HG02759 (cell line): ENCODE measurements at regions not wholly inside any gene's neighbourhood (a gene's known extent, or its start where the extent isn't known, plus 50 kb on each side); places are given as distances from the start of the nearest gene placed in this dataset.

Experiments
- ATAC-seq: cut with Tn5 transposase; IDR thresholded peaks from one replicate; pipeline ENCODE4 v1.9.1; 2021; ENCODE audit warnings: mild to moderate bottlenecking, moderate library complexity; ENCODE audit not compliant: unreplicated experiment

GRCh38 chr11:112877581-112877980 is 83.6 kb upstream of the NCAM1 start:
- ATAC-seq: no peak

DNA sequence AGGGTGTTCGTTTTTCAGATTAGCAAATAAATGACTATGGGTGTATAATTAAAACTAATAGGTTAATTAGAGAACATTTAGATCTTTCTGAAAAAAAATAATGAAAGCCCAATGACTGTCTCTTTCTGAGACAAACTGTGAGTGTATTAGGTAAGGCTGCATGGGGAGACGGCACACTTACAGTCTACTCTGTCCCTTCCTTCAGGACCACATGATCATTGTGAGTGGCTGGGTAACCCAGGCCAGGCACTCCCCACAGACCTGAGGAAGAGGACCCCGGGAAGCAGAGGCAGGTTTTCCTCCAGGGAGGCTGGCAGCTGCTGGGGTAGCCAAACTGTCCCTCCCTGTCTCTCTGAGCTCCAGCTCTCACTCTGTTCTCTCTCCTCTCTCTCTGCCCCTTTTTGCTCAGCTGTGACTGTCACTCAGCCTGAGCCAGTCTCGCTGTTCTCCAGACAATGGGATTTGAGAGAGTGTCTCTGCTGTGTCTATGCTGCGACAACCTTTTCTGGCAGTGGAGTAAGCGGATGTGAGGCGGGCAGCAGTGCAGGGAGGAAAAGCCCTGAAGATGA is 83.1 kb upstream of the NCAM1 start:
- ATAC-seq: no peak

DNA sequence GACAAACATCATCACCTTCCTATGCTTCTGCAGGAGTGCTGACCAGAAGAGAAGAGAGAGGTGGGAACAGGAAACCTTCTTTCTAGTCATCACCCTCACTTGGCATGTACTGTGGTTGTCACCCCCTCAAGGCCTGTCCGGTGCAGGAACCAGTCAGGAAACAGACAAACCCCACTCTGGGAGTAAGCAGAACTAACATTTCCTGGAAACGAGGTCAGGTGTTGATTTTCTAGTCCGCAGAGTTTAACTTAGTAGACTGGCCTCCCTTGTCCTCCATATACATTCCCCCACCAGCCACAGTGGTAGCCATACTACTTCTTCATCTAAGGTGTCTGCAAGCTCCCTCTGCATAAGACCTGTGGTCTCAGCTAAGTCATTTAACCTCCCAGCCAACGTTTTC is 80.7 kb upstream of the NCAM1 start:
- no peak for ATAC-seq

- no peak for ATAC-seq
Measured at GRCh38 chr11:112881461-112881860, 79.8 kb upstream of the NCAM1 start.

GRCh38 chr11:112882494-112883381 is 78.5 kb upstream of the NCAM1 start:
- ATAC-seq: no peak

DNA sequence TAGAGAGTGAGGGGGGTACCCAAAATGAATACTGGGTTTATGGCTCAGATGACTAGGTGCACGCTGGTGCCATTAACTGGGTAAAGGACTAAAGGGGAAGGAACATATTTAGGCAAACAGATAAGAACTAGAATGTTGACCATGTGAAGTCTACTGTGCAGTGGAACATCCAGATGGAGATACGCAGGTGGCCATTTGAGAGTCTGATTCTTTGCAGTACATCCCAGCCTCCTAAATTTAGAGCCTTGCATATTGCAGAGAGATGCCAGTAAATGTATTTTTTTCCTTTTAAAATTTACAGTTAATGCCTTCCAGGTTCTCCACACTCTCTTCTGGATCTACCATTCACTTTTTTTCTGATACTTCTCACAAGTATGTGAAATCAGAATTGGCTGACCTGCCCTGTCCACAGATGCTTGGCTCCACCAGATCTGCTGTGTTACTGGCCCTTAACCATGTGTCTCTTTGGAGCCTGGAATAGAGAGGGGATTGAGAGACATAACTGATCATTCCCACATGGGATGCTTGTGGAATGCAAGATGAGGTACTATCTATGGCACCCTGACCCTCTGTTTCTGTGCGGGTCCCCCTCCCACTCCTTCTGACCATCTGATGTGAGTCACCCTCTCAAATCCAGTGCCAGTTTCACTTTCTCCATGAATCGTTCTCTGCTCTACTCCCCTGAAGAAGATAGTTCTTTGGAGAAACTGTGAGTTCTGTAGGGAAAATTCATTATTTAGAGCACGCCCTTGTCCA is 77.0 kb upstream of the NCAM1 start:
- no peak for ATAC-seq

- ATAC-seq: no peak
Measured at GRCh38 chr11:112885744-112886433, 75.3 kb upstream of the NCAM1 start.

GRCh38 chr11:112886434-112887370 is 74.5 kb upstream of the NCAM1 start:
- no peak for ATAC-seq

- ATAC-seq: no peak
Measured at GRCh38 chr11:112889446-112889845, 71.8 kb upstream of the NCAM1 start.

DNA sequence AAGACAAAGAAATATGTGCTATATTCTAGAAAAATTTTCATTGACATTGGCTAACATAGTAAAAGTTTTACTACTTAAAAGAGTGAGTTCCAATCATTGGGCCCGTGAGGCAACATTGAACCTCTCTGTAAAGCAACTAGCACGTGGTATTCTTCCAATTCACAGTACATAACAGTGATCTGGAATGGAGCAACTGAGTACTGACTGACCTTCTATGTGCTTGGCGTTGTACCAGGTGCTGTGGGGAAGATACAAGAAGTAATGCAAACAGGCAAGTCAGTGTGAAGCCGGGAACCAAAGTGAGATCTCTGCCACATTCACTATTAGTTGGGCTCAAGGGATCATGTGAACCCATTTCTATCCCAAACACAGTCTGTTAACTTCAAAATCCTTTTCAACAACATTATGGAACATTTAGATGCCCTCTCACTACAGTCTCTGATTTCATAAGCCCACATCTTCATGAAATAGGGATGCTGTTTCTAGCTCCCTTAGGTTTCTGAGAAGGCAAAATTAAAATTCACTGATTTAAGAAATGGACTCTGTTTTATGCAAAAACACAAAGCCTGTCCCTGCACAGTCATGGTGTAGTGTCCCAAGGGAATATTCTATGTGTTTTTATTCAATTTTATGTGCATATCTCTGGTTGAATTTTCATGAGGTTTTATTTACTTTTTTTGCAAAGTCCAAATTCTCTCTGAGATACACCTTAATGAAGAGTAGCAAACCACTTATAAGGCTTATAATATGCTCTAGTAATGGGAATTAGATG is 61.8 kb upstream of the NCAM1 start:
- ATAC-seq: no peak

- no peak for ATAC-seq
Measured at GRCh38 chr11:112901924-112902323, 59.3 kb upstream of the NCAM1 start.

- no peak for ATAC-seq
Measured at GRCh38 chr11:112902361-112903011, 58.7 kb upstream of the NCAM1 start.

GRCh38 chr11:112903340-112903739 is 57.9 kb upstream of the NCAM1 start:
- ATAC-seq: no peak

- ATAC-seq: no peak
Measured at GRCh38 chr11:112911124-112911523, 50.1 kb upstream of the NCAM1 start.
